ENCODE measurements at regions not wholly inside any gene's neighbourhood (a gene's known extent, or its start where the extent isn't known, plus 50 kb on each side); places are given as distances from the start of the nearest gene placed in this dataset.

GRCh38 chr2:228845162-228845925 lies 425.7 kb downstream of the PID1 start:
- DNase-seq = no peak
- Histone ChIP-seq H3K4me1 (ENCODE audit: insufficient read depth) (no peaks in the 10 kb centered on the region), H3K79me2 (ENCODE audit: insufficient read depth) (no peaks in the 10 kb centered on the region), H2AFZ (no peak overlapping the region), H3K4me2 (ENCODE audit: unreplicated experiment) (no peak overlapping the region), H3F3A (ENCODE audit: insufficient read depth) (no peaks in the 10 kb centered on the region), H3K27me3 (replicated peaks; ENCODE audit: insufficient read depth) (no peaks in the 10 kb centered on the region), H3K4me3 (no peak overlapping the region), H4K20me1 (ENCODE audit: insufficient read depth) (no peaks in the 10 kb centered on the region), H3K27ac (no peak overlapping the region), H3K9ac (no peak overlapping the region), H3K9me2 (ENCODE audit: insufficient read depth) (no peaks in the 10 kb centered on the region), H3K9me3 (ENCODE audit: low read depth) (no peaks in the 10 kb centered on the region), H3K36me3 (ENCODE audit: low read depth) (no peaks in the 10 kb centered on the region)
- TF ChIP-seq EZH2phosphoT487 (IDR thresholded peaks at IDR 0.05; ENCODE audit: insufficient read depth, low read depth) (no peak), EZH2 (IDR thresholded peaks at IDR 0.05; ENCODE audit: insufficient read depth, poor library complexity, severe bottlenecking) (no peak)
- in situ Hi-C loops (cut with MboI) = no loop called here
- WGBS, 2 experiments (ENCODE audit: low coverage in 1 of 2, low lambda C conversion rate in 2 of 2, missing lambda C conversion rate in 2 of 2) = 81 to 83% methylated on average over 3 of the region's 3 CpGs

DNA sequence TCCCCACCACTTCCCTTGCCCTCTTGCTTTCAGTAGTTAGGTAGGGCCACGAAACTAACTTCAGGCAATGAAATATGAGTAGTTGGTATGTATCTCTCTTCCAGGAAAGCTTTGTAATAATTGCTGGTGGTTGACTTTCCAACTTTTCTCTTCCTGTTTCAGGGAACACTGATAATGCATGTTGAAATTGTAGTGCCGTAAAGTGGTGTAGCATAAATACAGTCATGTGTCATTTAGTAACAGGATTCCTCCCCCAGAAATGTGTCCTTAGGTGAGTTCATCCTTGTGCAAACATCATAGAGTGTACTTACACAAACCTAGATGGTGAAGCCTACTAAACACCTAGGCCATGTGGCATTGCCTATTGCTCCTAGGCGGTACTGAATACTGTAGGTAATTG lies 429.2 kb downstream of the PID1 start:
- H3K4me2 ChIP-seq (ENCODE audit: unreplicated experiment) = no peak overlapping the region
- no peaks in the 10 kb centered on the region for H4K20me1 ChIP-seq (ENCODE audit: insufficient read depth)
- in situ Hi-C loops (cut with MboI) = no loop called here
- no peak overlapping the region for H3K4me3 ChIP-seq
- H3K36me3 ChIP-seq (ENCODE audit: low read depth) = no peaks in the 10 kb centered on the region
- DNase-seq = no peak
- H3K9me2 ChIP-seq (ENCODE audit: insufficient read depth) = no peaks in the 10 kb centered on the region
- H3K4me1 ChIP-seq (ENCODE audit: insufficient read depth) = no peaks in the 10 kb centered on the region
- no peaks in the 10 kb centered on the region for H3K79me2 ChIP-seq (ENCODE audit: insufficient read depth)
- H3F3A ChIP-seq (ENCODE audit: insufficient read depth) = no peaks in the 10 kb centered on the region
- no peak overlapping the region for H3K9ac ChIP-seq
- no peak overlapping the region for H2AFZ ChIP-seq
- TF ChIP-seq EZH2 (IDR thresholded peaks at IDR 0.05; ENCODE audit: insufficient read depth, poor library complexity, severe bottlenecking) (no peak), EZH2phosphoT487 (IDR thresholded peaks at IDR 0.05; ENCODE audit: insufficient read depth, low read depth) (no peak)
- 65 to 70% methylated on average over 3 of the region's 3 CpGs for WGBS, 2 experiments (ENCODE audit: low coverage in 1 of 2, low lambda C conversion rate in 2 of 2, missing lambda C conversion rate in 2 of 2)
- H3K27ac ChIP-seq = no peak overlapping the region
- no peaks in the 10 kb centered on the region for H3K9me3 ChIP-seq (ENCODE audit: low read depth)
- no peaks in the 10 kb centered on the region for H3K27me3 ChIP-seq (replicated peaks; ENCODE audit: insufficient read depth)

GRCh38 chr2:228841475-228841874 lies 429.6 kb downstream of the PID1 start:
- H3K4me3 ChIP-seq = no peak overlapping the region
- no peaks in the 10 kb centered on the region for H4K20me1 ChIP-seq (ENCODE audit: insufficient read depth)
- 26 to 28% methylated on average over 5 of the region's 5 CpGs for WGBS, 2 experiments (ENCODE audit: low coverage in 1 of 2, low lambda C conversion rate in 2 of 2, missing lambda C conversion rate in 2 of 2)
- DNase-seq = no peak
- H2AFZ ChIP-seq = no peak overlapping the region
- in situ Hi-C loops (cut with MboI) = no loop called here
- no peak overlapping the region for H3K9ac ChIP-seq
- TF ChIP-seq EZH2 (IDR thresholded peaks at IDR 0.05; ENCODE audit: insufficient read depth, poor library complexity, severe bottlenecking) (no peak), EZH2phosphoT487 (IDR thresholded peaks at IDR 0.05; ENCODE audit: insufficient read depth, low read depth) (no peak)
- H3K36me3 ChIP-seq (ENCODE audit: low read depth) = no peaks in the 10 kb centered on the region
- no peaks in the 10 kb centered on the region for H3K9me3 ChIP-seq (ENCODE audit: low read depth)
- H3F3A ChIP-seq (ENCODE audit: insufficient read depth) = no peaks in the 10 kb centered on the region
- H3K79me2 ChIP-seq (ENCODE audit: insufficient read depth) = no peaks in the 10 kb centered on the region
- H3K9me2 ChIP-seq (ENCODE audit: insufficient read depth) = no peaks in the 10 kb centered on the region
- H3K4me1 ChIP-seq (ENCODE audit: insufficient read depth) = no peaks in the 10 kb centered on the region
- H3K4me2 ChIP-seq (ENCODE audit: unreplicated experiment) = no peak overlapping the region
- H3K27ac ChIP-seq = no peak overlapping the region
- H3K27me3 ChIP-seq (replicated peaks; ENCODE audit: insufficient read depth) = no peaks in the 10 kb centered on the region

DNA sequence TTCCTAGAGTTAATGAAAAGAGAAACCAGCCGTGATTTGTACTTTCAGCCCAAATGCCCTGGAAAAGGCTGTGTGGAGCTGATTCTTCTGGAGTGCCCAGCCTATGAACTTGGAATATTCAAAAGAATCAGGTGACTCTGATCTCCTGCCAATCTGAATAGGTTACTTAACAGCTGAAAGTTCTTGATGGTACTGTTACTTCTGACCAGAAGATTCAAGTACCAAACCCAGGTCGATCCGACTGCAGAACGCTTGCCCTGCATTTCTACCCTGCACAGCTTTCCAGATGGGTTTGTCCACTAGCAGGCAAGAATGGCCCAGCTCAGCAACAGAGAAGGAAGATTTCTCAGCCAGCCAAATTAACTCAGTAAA lies 430.4 kb downstream of the PID1 start:
- no peak for DNase-seq
- no peak overlapping the region for H3K27ac ChIP-seq
- no peak overlapping the region for H2AFZ ChIP-seq
- no peaks in the 10 kb centered on the region for H3F3A ChIP-seq (ENCODE audit: insufficient read depth)
- H4K20me1 ChIP-seq (ENCODE audit: insufficient read depth) = no peaks in the 10 kb centered on the region
- no peaks in the 10 kb centered on the region for H3K79me2 ChIP-seq (ENCODE audit: insufficient read depth)
- 69 to 75% methylated on average over 4 of the region's 4 CpGs for WGBS, 2 experiments (ENCODE audit: low coverage in 1 of 2, low lambda C conversion rate in 2 of 2, missing lambda C conversion rate in 2 of 2)
- H3K27me3 ChIP-seq (replicated peaks; ENCODE audit: insufficient read depth) = no peaks in the 10 kb centered on the region
- in situ Hi-C loops (cut with MboI) = no loop called here
- TF ChIP-seq EZH2 (IDR thresholded peaks at IDR 0.05; ENCODE audit: insufficient read depth, poor library complexity, severe bottlenecking) (no peak), EZH2phosphoT487 (IDR thresholded peaks at IDR 0.05; ENCODE audit: insufficient read depth, low read depth) (no peak)
- H3K9me3 ChIP-seq (ENCODE audit: low read depth) = no peaks in the 10 kb centered on the region
- H3K4me2 ChIP-seq (ENCODE audit: unreplicated experiment) = no peak overlapping the region
- H3K9me2 ChIP-seq (ENCODE audit: insufficient read depth) = no peaks in the 10 kb centered on the region
- no peak overlapping the region for H3K9ac ChIP-seq
- no peaks in the 10 kb centered on the region for H3K36me3 ChIP-seq (ENCODE audit: low read depth)
- no peaks in the 10 kb centered on the region for H3K4me1 ChIP-seq (ENCODE audit: insufficient read depth)
- H3K4me3 ChIP-seq = no peak overlapping the region
